Ishikawa (cell line): ENCODE measurements at regions not wholly inside any gene's neighbourhood (a gene's known extent, or its start where the extent isn't known, plus 50 kb on each side); places are given as distances from the start of the nearest gene placed in this dataset.

ENCODE experiments used
- CREB1 ChIP-seq: IDR thresholded peaks from 2 replicates; pipeline ENCODE4 v1.6.1; 2012; ENCODE audit warnings: low read depth
- EP300 ChIP-seq: IDR thresholded peaks from 2 replicates; pipeline ENCODE4 v1.6.1; 2012; ENCODE audit warnings: borderline replicate concordance
- MAX ChIP-seq: IDR thresholded peaks from 2 replicates; pipeline ENCODE4 v1.6.1; 2012
- RAD21 ChIP-seq: IDR thresholded peaks from 2 replicates; pipeline ENCODE4 v1.6.1; 2012; ENCODE audit warnings: low read depth
- REST ChIP-seq: IDR thresholded peaks from 2 replicates; pipeline ENCODE4 v1.6.1; 2012; ENCODE audit warnings: low read depth, mild to moderate bottlenecking
- TAF1 ChIP-seq: IDR thresholded peaks from 2 replicates; pipeline ENCODE4 v1.6.1; 2012; ENCODE audit warnings: low read depth, mild to moderate bottlenecking
- TCF12 ChIP-seq: IDR thresholded peaks from 2 replicates; pipeline ENCODE4 v1.6.1; 2012; ENCODE audit warnings: low read depth
- TEAD4 ChIP-seq: IDR thresholded peaks from 2 replicates; pipeline ENCODE4 v1.6.1; 2012
- USF1 ChIP-seq: IDR thresholded peaks from 2 replicates; pipeline ENCODE4 v1.6.1; 2012
- YY1 ChIP-seq: IDR thresholded peaks from 2 replicates; pipeline ENCODE4 v1.6.1; 2012; ENCODE audit warnings: low read depth

- TF ChIP-seq TAF1 = no peak
- TF ChIP-seq TCF12 = no peak
- no peak for TF ChIP-seq CREB1
- TF ChIP-seq TEAD4 = no peak
- TF ChIP-seq MAX = no peak
- TF ChIP-seq EP300 = no peak
- no peak for TF ChIP-seq REST
- no peak for TF ChIP-seq YY1
- no peak for TF ChIP-seq USF1
- no peak for TF ChIP-seq RAD21
These were observed 75.7 kb upstream of the CHRNA7 start for GRCh38 chr15:31954374-31955172.
